LNCaP clone FGC (cell line): ENCODE measurements at regions not wholly inside any gene's neighbourhood (a gene's known extent, or its start where the extent isn't known, plus 50 kb on each side); places are given as distances from the start of the nearest gene placed in this dataset.

Experiments
- DNase-seq: peaks from one replicate; pipeline ENCODE4 v3.0.0-alpha.2; 2011; ENCODE audit warnings: low read depth
- H3K4me3 ChIP-seq: 2 replicates; pipeline ENCODE4 v1.5.1; 2011; ENCODE audit warnings: mild to moderate bottlenecking, low read depth, low read length, control low read depth
- CTCF ChIP-seq: IDR thresholded peaks from 2 replicates; pipeline ENCODE4 v1.5.1; 2012; ENCODE audit warnings: mild to moderate bottlenecking; ENCODE audit not compliant: control insufficient read depth, insufficient read depth; ENCODE audit errors: extremely low read depth

- no peak for DNase-seq
- no peak for TF ChIP-seq CTCF
- no peak overlapping the region for H3K4me3 ChIP-seq
Observed at GRCh38 chr12:125688881-125689280, 623.6 kb downstream of the AACS start.

GRCh38 chr12:125689576-125690410 lies 624.6 kb downstream of the AACS start:
- DNase-seq = no peak
- no peak overlapping the region for H3K4me3 ChIP-seq
- TF ChIP-seq CTCF = no peak

- DNase-seq = no peak
- TF ChIP-seq CTCF = no peak
- H3K4me3 ChIP-seq = no peak overlapping the region
Observed at GRCh38 chr12:125690841-125691240, 625.6 kb downstream of the AACS start.

GRCh38 chr12:125696054-125696453 lies 630.8 kb downstream of the AACS start:
- no peak for TF ChIP-seq CTCF
- no peak overlapping the region for H3K4me3 ChIP-seq
- DNase-seq = no peak

- H3K4me3 ChIP-seq = no peak overlapping the region
- DNase-seq = no peak
- no peak for TF ChIP-seq CTCF
Observed at GRCh38 chr12:125704803-125705202, 639.6 kb downstream of the AACS start.

- no peak for DNase-seq
- no peak overlapping the region for H3K4me3 ChIP-seq
- no peak for TF ChIP-seq CTCF
Observed at GRCh38 chr12:125720961-125721360, 655.7 kb downstream of the AACS start.

GRCh38 chr12:125734137-125734536 lies 668.9 kb downstream of the AACS start:
- no peak for TF ChIP-seq CTCF
- no peak overlapping the region for H3K4me3 ChIP-seq
- DNase-seq = no peak
